HG03066 (cell line): ENCODE measurements at regions not wholly inside any gene's neighbourhood (a gene's known extent, or its start where the extent isn't known, plus 50 kb on each side); places are given as distances from the start of the nearest gene placed in this dataset.

Experiments used
- ATAC-seq: cut with Tn5 transposase; IDR thresholded peaks from one replicate; pipeline ENCODE4 v1.9.1; 2021; ENCODE audit warnings: low read depth; ENCODE audit not compliant: unreplicated experiment

GRCh38 chr12:66901138-66901932 is 222.5 kb upstream of the GRIP1 start:
- ATAC-seq = peak; percentile 98

DNA sequence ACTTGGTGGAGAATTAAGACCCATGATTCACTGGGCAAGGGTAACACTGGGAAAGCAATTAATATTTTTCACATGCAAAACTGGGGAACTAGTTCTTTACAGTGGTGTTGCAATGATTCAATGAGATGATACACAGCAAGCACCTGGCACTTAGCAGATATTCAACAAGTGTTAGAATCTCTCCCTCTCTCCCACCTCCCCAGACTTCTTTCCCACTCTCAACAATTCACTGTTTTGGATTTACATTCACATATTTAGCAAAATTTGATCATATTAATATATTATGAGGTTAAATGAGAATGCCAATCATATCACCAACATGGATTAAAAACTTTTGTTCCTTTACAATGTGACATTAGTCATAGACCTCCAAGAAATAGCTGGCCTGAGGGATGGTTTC is 223.1 kb upstream of the GRIP1 start:
- no peak for ATAC-seq

DNA sequence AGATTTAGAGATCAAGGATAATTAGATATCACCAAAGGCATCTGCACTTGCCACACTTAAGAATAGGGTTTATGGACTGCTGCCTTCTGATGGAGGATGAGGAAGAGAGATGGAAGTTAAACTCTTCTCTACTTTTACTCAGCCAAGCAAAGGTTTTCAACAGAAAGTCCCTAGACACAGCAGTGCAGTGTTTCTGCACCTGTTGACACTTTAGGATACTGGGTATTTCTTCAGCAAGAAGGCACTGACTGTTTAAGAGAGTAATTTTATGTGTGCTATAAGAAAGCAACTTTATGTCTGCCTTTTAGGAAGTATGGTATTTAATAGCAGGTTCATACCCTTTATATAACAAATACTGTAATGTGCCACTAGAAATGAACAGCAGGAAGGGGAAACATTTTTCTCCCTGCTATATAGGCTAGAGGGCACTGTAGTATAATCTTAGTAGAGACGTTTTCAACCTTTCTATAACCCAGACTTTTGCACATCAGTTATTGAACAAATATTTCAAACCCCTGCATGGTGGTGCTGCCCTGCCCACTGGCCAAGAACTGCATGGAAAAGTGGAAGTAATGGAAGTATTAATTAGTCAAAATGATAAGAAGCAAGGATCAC is 225.0 kb upstream of the GRIP1 start:
- ATAC-seq = no peak

GRCh38 chr12:66905201-66905600 is 226.3 kb upstream of the GRIP1 start:
- no peak for ATAC-seq

DNA sequence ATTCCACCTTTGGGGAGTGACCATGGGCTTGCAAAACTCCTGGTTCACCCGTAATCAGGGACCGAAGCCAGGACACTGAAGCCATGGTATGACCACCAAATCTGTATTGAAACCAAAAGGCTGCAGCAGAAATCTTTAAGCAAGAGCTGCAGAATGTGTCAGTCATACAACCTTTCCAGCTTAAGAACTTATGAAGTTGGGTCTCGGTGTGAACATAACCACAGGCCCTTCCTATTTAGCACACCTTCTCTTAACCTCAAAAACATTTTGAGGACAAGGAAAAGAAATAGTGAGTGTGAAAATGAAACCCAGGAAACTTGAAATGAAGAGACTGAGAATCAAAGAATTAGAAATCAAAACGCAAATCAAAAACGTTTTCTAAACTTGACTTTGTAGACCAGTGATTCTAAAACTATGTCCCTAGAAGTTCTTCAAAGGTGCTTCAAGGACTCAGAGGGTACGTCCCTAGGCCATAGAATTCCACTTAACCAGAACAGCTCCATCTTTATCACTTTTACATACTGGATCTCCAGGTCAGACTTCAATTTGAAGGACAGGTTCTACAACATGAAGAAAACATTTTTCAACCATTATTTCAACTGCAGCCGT is 231.6 kb upstream of the GRIP1 start:
- ATAC-seq = no peak

DNA sequence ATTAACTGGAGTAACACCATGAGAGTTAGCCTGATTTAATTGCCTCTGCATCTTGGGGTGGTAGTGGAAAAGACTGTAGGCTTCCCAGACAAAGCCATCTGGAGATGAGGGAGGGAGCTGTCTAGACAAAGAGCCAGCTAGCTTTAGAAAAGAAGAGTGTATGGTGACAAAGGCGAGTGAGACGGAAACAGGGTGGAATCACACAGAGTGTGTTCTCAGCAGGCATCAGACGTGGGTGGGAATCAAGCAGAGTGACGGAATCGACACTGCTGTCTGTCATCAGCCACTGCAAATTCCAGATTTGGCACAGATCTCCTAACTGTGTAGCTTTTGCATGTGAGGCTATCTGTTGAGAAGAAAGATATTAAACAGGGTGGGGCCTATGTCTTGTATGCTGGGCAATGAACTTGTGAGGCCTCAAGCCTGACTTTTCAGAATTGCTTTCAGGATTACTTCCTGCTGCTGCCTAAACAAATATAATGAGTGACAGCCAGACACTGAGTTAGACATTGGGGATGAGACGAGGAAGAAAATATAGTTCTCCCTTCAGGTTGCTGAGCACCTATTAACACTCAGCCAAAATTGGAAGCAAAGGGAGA is 236.5 kb upstream of the GRIP1 start:
- ATAC-seq = no peak

DNA sequence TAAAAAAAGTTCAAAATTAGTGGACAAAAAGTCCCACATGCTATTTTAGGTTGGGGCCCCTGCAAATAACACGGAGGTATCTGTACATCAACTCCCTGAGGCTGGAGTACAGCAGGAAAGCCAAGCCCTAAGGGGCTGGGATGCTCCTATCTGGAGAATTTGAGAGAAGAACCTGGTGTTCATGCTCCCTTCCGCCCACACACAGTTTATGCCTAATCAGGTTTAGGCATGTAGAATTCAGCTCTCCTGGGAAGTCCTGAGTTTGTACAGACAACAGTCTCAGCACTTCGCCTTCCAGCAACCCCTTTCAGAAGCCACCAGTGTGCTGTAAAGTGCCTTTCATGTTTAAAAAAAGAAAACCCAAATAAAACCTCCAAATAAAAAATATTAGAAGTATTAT is 237.3 kb upstream of the GRIP1 start:
- ATAC-seq = no peak

DNA sequence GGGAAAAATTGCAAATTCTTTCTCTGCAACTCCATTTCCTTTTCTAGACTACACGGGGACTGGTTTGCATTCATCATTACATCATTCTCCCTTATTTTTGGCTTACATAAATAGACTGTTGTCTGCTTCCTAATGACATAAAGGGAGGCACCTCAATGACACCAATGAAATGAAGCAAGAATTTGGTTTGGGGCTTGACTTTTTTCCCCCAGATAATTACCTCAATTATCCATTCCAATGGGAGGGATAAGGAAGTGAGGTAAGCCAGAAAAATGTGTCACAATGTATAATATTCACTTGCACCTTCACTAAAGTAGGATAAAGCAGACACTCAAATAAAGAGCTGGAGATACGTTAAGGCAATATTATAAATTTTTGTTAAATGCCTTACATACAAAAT is 240.6 kb upstream of the GRIP1 start:
- ATAC-seq = no peak

DNA sequence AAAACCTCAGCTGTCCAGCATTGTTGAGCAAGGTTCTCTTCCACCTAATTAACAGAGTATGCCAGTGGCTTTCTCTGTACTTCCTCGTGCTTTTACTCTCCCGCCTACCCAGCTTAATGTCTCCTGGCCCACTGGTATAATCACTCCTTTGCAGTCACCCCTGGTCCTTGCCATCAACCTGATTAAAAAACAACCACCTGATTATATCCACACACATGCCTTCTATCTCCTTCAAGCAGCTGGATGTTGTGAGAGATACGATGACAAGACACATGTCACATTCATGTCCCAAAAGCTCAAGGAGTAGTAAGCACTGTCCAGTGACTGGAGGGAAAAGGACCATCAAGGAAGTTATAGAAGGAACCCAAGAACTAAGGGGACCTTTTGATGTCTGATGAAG is 241.3 kb upstream of the GRIP1 start:
- no peak for ATAC-seq

DNA sequence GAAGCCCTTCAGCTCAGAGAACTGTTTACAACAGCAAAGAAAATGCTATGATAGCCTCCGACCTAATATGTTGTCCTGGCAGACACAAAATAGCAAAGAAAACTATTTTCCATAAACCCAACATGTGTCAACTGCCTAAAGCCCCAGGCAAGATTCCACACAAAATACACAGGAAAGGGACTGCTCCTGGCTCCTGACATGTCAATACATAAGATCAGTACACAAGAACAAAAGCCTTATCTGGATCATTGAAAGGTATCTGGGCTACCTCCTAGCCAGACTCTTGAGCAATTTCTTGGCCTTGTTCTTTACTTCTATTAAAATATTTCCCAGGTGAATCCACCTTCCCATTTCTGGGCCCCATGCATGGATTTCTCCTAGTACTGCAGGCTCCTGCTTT is 242.3 kb upstream of the GRIP1 start:
- no peak for ATAC-seq

DNA sequence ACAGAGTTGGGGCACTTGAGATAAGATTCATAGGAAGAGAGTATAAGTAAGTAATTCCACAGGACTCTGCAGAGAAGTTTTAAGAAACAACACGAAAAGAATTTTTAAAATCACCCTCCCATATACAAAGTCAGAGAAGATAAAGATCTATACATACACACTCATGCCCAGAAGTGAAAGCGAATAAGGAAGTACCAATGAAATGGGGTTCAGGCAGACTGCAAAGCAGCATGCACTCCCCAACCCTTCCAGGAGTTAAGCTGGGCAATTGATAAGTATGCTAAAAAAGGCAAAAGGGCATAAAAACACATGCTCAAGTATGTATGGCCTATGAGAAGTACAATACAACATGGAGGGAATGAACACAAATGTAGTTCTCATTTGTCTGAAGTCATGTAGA is 246.2 kb upstream of the GRIP1 start:
- ATAC-seq = no peak

- no peak for ATAC-seq
These were observed 250.2 kb upstream of the GRIP1 start for GRCh38 chr12:66929121-66929520.

DNA sequence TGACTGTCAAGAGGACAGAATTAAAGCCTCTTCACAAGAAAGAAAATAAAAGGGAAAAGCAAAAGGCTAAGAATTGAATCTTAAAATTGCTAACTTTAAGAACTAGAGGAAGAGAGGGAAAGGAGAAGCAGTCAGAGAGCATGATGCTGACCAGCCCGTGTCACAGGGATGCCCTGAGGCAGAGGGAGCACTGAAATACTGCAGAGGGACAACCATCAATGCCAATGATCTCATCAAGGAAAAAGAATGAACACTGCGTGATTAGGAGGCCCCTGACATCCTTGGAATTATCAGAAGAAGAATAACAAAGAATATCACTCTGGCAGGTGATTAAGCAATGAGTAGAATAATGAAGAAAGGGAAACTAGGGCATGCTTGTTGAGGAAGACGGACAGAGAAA is 252.2 kb upstream of the GRIP1 start:
- ATAC-seq = no peak

- ATAC-seq = no peak
These were observed 253.2 kb upstream of the GRIP1 start for GRCh38 chr12:66932126-66932525.

GRCh38 chr12:66934302-66935062 is 255.6 kb upstream of the GRIP1 start:
- no peak for ATAC-seq

GRCh38 chr12:66941150-66941549 is 262.3 kb upstream of the GRIP1 start:
- ATAC-seq = no peak

GRCh38 chr12:66942741-66943465 is 264.0 kb upstream of the GRIP1 start:
- ATAC-seq = no peak

- ATAC-seq = no peak
These were observed 265.5 kb upstream of the GRIP1 start for GRCh38 chr12:66944365-66944764.

- ATAC-seq = no peak
These were observed 266.4 kb upstream of the GRIP1 start for GRCh38 chr12:66945189-66945817.

- no peak for ATAC-seq
These were observed 268.2 kb upstream of the GRIP1 start for GRCh38 chr12:66947119-66947518.
